SK-N-MC (cell line): ENCODE measurements at regions not wholly inside any gene's neighbourhood (a gene's known extent, or its start where the extent isn't known, plus 50 kb on each side); places are given as distances from the start of the nearest gene placed in this dataset.

Experiments
- EZH2 ChIP-seq: fragments of 200-600 bp; sonication (generic); IDR thresholded peaks from one replicate; pipeline ENCODE4 v1.6.1; 2017; ENCODE audit warnings: antibody characterized with exemption
- FOXP2 ChIP-seq: optimal IDR thresholded peaks from 2 replicates; pipeline ENCODE3; 2011; ENCODE audit warnings: mild to moderate bottlenecking, moderate library complexity; ENCODE audit not compliant: insufficient read depth; ENCODE audit errors: extremely low read length, control extremely low read depth
- POLR2AphosphoS5 ChIP-seq: IDR thresholded peaks from 2 replicates; pipeline ENCODE4 v1.6.1; 2012; ENCODE audit warnings: mild to moderate bottlenecking, low read depth, low read length, borderline replicate concordance

DNA sequence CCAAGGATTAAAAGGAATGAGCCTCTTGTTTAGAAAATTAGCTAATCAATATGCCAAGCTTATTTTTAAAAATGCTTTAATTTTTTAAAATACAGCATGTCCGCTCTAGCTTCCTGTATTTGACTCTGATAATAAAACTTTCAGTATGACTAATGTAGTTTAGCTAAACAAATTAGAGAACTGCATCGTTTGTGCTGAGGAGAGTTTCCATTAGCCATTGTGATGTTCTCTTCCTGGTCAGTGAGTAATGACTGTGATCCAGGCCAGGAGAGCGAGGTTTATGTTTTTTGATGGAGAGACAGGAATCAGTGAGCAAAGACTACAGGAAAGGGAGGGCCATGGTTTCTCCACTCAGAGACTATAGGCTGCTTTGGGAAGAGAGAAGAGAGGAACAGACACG is 237.2 kb upstream of the ETAA1 start:
- TF ChIP-seq POLR2AphosphoS5, result no peak
- no peak for TF ChIP-seq EZH2
- no peak for TF ChIP-seq FOXP2
